ENCODE measurements at regions not wholly inside any gene's neighbourhood (a gene's known extent, or its start where the extent isn't known, plus 50 kb on each side); places are given as distances from the start of the nearest gene placed in this dataset.

- TF ChIP-seq CTCF (IDR thresholded peaks at IDR 0.05), result no peak
- no peak for TF ChIP-seq EP300 (IDR thresholded peaks at IDR 0.05; ENCODE audit: low read depth)
- TF ChIP-seq POLR2A (IDR thresholded peaks at IDR 0.05), result no peak
- TF ChIP-seq POLR2AphosphoS5 (IDR thresholded peaks at IDR 0.05), result no peak
Observed at GRCh38 chr14:27085500-27085899, 487.7 kb upstream of the NOVA1 start.
